ENCODE measurements at regions not wholly inside any gene's neighbourhood (a gene's known extent, or its start where the extent isn't known, plus 50 kb on each side); places are given as distances from the start of the nearest gene placed in this dataset.

- TF ChIP-seq CTCF (IDR thresholded peaks at IDR 0.05; ENCODE audit: control extremely low read depth in 1 of 3, insufficient read depth in 1 of 3, low read depth in 1 of 3, low read length in 3 of 3) = no peak
- TF ChIP-seq POLR2A (IDR thresholded peaks at IDR 0.05; ENCODE audit: control extremely low read depth in 1 of 2, low read depth in 2 of 2, low read length in 2 of 2) = no peak
- TF ChIP-seq PHF8 (conservative IDR thresholded peaks at IDR 0.05; ENCODE audit: low read depth, low read length) = no peak
- no peak for TF ChIP-seq EZH2 (IDR thresholded peaks at IDR 0.05; ENCODE audit: low read depth, low read length, severe bottlenecking)
- no peak for TF ChIP-seq SIN3A (conservative IDR thresholded peaks at IDR 0.05 in 1 of 2, IDR thresholded peaks at IDR 0.05 in 1 of 2; ENCODE audit: low read depth in 1 of 2, low read length in 2 of 2)
- no peak for TF ChIP-seq CBX5 (IDR thresholded peaks at IDR 0.05; ENCODE audit: low read depth, low read length)
- TF ChIP-seq TAF1 (IDR thresholded peaks at IDR 0.05; ENCODE audit: low read depth, low read length) = no peak
- TF ChIP-seq TCF12 (IDR thresholded peaks at IDR 0.05; ENCODE audit: low read depth, low read length) = no peak
- no peak for TF ChIP-seq RFX5 (IDR thresholded peaks at IDR 0.05; ENCODE audit: borderline replicate concordance, low read depth, low read length)
- TF ChIP-seq SP2 (IDR thresholded peaks at IDR 0.05; ENCODE audit: low read length) = no peak
- TF ChIP-seq TEAD4 (IDR thresholded peaks at IDR 0.05; ENCODE audit: low read depth, low read length) = no peak
- no peak for TF ChIP-seq CHD2 (IDR thresholded peaks at IDR 0.05; ENCODE audit: low read length)
- TF ChIP-seq CHD1 (IDR thresholded peaks at IDR 0.05; ENCODE audit: low read depth, low read length) = no peak
- TF ChIP-seq ZNF274 (IDR thresholded peaks at IDR 0.05; ENCODE audit: borderline replicate concordance, extremely low read depth, low read length) = no peak
Observed at GRCh38 chr5:148949841-148950470, 112.9 kb downstream of the SH3TC2 start.

Data from H1 (cell line).